GM19455 (cell line): ENCODE measurements at regions not wholly inside any gene's neighbourhood (a gene's known extent, or its start where the extent isn't known, plus 50 kb on each side); places are given as distances from the start of the nearest gene placed in this dataset.
"Not testable (repeated sequence)": the region's sequence is repeated elsewhere in the genome, so short reads cannot be mapped to it uniquely, and the experiment has no call there.

Experiments used
- ATAC-seq: cut with Tn5 transposase; IDR thresholded peaks from one replicate; pipeline ENCODE4 v1.9.1; 2021; ENCODE audit not compliant: unreplicated experiment

- not testable (repeated sequence) for ATAC-seq
Measured at GRCh38 chr4:49322610-49323572, 336.8 kb downstream of the CWH43 start.

GRCh38 chr4:49323573-49323940, 337.5 kb downstream of the CWH43 start:
- not testable (repeated sequence) for ATAC-seq
